NCI-H446 treated with DMSO at 0.1 percent for 48 hours (cell line): ENCODE measurements at regions not wholly inside any gene's neighbourhood (a gene's known extent, or its start where the extent isn't known, plus 50 kb on each side); places are given as distances from the start of the nearest gene placed in this dataset.
"Not testable (repeated sequence)": the region's sequence is repeated elsewhere in the genome, so short reads cannot be mapped to it uniquely, and the experiment has no call there.

Experiments
- DNase-seq: peaks from one replicate; lab custom pipeline; 2025; lab: John Stamatoyannopoulos, UW

GRCh38 chr9:106056328-106056727 lies 362.0 kb downstream of the TMEM38B start:
- DNase-seq: no peak

GRCh38 chr9:106058460-106058859 lies 364.1 kb downstream of the TMEM38B start:
- no peak for DNase-seq

DNA sequence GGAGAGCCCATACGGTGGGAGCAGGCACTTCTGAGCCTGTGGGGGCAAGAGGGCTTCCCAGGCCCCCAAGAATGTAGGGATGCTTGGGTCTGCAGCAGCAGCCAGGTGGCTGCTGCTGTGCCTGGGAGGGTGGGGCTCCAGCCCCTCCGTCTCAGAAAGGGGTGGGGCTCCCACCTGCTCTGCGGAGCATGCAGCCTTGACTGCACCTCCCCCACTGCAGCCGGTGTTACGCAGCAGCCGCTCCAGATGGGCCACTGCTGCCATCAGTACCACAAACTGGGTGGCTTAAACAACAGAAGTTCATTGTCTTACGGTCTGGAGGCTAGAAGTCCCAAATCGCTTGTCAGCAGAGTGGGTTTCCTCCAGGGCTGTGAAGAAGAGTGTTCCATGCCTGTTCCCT lies 365.5 kb downstream of the TMEM38B start:
- no peak for DNase-seq

DNA sequence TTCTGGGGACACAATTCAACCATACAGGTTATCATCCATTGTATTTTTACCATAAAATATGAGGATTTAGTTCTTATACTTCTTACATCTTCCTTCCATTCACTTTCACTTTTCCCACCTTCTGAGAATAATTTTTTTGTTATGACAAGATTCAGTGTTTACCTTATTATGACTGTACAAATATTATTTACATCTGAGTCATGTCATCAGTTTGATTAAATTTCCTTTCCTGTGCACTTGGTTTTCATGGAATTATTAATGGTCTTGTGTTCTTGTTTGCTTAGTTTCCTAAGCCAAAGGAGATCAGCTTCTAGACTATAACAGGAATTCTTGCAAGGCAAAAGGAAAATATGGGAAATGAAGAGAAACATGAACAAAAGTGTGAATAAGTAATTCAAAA lies 366.5 kb downstream of the TMEM38B start:
- DNase-seq: no peak

- no peak for DNase-seq
These were observed 367.9 kb downstream of the TMEM38B start for GRCh38 chr9:106062250-106062649.

DNA sequence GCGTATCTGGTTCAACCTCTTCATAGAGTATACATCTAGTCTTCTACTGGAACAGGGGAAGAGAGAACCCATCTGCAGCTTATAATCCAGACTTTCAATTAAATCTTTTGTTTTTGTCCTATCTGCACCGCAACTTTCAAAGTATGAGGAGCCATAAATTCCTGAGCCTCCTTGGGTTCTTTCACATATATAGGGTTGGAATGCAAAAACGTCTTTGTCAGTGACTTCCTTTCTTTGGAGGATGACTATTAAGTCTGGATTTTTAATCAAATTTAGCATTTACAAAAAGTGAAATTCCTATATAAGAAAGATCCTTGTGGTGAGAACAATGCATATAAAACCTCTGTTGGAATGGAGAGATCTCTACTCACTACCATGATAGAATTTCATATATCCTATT lies 370.8 kb downstream of the TMEM38B start:
- DNase-seq: no peak

GRCh38 chr9:106065579-106066214 lies 371.4 kb downstream of the TMEM38B start:
- DNase-seq: no peak

- DNase-seq: no peak
These were observed 372.7 kb downstream of the TMEM38B start for GRCh38 chr9:106066940-106067524.

GRCh38 chr9:106069241-106069640 lies 374.9 kb downstream of the TMEM38B start:
- DNase-seq: no peak

DNA sequence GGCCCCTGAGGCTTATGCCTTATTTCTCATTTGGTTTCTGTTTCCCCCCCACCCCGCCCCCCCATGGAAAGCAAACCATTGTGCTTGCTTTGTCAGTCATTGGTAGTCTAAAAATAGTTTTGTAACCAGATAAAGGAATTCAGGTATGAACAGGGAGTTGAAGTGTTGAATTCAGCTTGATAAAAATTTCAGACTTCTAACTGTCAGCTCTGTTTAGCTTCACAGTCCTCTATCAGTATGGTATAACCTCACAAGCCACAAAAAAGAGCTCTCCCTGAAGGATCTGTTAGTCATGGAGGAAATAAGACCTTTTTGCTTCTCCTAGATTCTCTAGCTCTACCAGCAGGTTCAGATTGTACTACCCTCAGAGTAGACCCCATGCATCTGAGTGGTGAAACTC lies 378.1 kb downstream of the TMEM38B start:
- no peak for DNase-seq

- no peak for DNase-seq
These were observed 379.7 kb downstream of the TMEM38B start for GRCh38 chr9:106074006-106074405.

- no peak for DNase-seq
These were observed 381.1 kb downstream of the TMEM38B start for GRCh38 chr9:106075236-106075959.

- no peak for DNase-seq
These were observed 381.6 kb downstream of the TMEM38B start for GRCh38 chr9:106075960-106076327.

DNA sequence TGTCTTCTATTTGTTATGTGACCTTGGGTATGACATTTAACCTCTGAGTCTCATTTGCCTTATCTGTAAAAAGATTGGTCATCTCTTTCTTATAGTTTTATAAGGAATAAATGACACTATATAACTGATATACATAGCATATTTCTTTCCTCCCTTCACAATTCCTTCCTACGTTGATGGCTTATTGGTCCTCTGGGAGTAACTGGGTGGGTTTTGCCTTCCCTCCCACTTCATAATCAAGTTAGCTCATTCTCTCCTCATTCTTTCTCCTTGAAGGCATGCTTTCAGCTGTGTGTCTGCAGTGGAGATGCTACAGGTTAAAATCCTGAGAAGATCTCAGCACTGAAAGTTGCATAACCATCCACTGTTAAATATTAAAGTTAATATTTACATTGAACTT lies 382.4 kb downstream of the TMEM38B start:
- DNase-seq: no peak

DNA sequence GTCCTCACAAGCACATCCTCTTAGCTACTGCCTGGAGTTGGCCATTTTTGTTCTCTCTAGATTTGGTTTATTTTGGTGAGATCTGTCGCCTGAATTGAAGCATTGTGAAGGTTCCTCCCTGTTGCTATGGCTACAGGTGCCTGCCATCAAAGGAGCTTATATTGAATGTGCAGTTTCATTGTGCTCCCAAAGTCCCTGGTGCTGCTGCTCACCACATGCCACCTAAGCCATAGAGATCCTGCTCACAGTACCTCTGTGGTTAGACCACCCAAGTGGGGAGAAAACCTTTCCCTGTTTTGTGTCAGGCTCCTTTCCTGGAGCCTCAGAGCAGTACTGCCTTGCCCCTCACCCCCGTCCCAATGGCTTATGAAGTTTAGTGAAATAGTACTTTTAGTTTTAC lies 383.4 kb downstream of the TMEM38B start:
- no peak for DNase-seq

- no peak for DNase-seq
These were observed 388.3 kb downstream of the TMEM38B start for GRCh38 chr9:106082621-106083020.

DNA sequence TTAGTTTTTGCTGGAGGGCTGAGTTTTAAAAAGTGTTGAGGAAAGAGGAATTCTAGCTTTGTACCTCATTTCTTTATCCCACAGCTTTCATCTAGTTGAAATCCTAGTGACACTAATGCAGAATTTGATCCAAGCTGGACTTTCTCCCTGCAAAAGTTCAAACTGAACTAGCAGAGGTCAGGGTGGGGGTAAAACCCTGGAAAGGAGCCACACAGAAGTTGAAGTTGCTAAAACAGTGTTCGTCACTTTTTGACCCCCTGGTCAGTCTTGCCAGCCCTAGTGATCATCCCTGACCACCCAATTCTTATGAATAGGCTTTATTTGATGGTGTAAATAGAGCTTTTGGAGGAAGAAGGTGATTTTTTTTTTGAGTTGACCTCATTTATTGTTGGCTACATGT lies 390.4 kb downstream of the TMEM38B start:
- DNase-seq: no peak

- DNase-seq: no peak
These were observed 391.1 kb downstream of the TMEM38B start for GRCh38 chr9:106085479-106085878.

DNA sequence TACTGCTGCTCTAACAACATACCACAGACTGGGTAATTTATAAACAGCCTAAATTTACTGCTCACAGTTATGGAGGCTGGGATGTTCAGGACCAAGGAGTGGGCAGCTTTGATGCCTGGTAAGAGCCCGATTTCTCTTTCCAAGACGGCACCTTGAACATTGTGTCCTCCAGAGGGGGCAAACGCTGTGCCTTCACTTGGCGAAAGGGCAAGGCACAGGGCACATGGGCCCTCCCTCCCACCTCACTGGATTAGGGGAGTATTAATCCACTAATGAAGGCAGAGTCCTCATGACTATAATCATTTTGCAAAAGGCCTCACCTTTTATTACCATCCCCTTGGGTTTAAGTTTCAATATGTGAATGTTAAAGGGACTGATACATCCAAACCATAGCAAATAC lies 397.7 kb downstream of the TMEM38B start:
- no peak for DNase-seq

DNA sequence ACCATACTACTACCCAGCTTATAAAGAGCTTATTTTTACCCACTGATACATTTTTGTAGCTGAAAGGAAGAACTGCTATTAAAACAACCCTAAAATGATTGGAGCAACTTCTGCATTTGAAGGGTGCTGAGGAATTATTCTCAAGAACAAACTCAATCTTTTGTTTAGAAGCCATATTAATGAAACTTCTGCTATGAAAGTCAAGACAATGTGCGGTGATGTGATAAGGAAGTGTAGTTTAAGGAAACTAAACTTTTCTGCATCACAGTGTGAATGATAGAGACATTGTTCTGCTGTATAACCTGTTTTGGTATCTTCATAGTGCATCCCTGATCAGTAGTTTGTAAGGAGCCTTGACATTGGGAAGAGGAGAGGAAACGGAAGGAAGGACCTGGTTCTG lies 408.5 kb downstream of the TMEM38B start:
- DNase-seq: no peak

DNA sequence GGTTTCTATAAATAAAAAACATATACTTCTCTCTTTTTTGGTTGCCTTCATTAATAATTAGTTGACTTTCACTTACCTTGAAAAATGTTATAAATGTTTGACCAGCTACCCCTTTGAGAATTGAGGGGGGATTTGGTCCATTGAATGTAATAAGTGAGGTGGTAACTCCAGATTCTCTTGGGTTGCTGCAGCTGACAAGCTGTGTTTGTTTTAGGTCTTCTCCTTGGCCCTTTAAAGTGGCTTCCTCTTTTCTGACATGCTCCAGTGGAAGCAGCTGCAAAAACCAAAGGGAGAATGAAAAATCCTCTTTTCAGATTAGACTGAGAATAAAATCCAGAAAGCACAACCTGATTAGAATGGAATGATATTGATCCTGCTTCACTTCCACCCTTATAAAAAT lies 410.5 kb downstream of the TMEM38B start:
- DNase-seq: no peak

DNA sequence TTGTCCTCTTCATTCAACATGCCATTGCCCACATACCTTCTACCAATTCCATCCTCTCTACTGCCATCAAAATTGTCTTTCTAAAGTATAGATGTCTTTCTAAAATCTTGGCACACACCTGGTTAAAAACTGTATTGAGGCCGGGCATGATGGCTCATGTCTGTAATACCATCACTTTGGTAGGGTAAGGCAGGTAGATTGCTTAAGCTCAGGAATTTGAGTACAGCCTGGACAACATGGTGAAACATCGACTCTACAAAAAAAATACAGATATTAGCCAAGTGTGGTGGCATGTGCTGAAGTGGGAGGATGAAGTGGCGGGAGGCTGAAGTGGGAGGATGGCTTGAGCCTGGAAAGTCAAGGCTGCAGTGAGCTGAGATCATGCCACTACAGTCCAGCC lies 412.1 kb downstream of the TMEM38B start:
- no peak for DNase-seq

GRCh38 chr9:106107716-106108115 lies 413.4 kb downstream of the TMEM38B start:
- DNase-seq: no peak

- DNase-seq: not testable (repeated sequence)
These were observed 415.4 kb downstream of the TMEM38B start for GRCh38 chr9:106109706-106110105.
